GM21390 (cell line): ENCODE measurements at regions not wholly inside any gene's neighbourhood (a gene's known extent, or its start where the extent isn't known, plus 50 kb on each side); places are given as distances from the start of the nearest gene placed in this dataset.

ENCODE experiments used
- ATAC-seq: cut with Tn5 transposase; IDR thresholded peaks from one replicate; pipeline ENCODE4 v1.9.1; 2021; ENCODE audit not compliant: unreplicated experiment

GRCh38 chr15:56868170-56868569 lies 50.3 kb upstream of the TCF12 start:
- no peak for ATAC-seq

DNA sequence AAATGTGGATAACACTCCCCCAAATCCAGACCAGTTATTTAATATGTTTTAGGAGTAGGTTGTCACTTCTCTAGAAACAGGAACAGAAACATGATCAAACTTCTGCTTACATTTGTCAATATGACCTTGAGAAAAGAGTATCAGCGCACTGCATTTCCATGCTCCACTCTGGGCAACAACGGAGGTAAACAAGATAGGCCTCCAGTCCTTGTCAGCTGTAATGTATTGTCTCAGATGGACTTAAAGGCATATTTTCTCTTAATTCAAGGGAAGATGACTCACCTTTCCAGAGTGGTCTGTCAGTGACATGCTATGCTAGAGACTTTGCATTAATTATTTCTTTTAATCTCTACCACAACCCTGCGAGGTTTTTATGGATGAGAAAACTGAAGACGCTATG lies 51.6 kb upstream of the TCF12 start:
- ATAC-seq: no peak

- ATAC-seq: no peak
These were observed 60.6 kb upstream of the TCF12 start for GRCh38 chr15:56857828-56858227.

DNA sequence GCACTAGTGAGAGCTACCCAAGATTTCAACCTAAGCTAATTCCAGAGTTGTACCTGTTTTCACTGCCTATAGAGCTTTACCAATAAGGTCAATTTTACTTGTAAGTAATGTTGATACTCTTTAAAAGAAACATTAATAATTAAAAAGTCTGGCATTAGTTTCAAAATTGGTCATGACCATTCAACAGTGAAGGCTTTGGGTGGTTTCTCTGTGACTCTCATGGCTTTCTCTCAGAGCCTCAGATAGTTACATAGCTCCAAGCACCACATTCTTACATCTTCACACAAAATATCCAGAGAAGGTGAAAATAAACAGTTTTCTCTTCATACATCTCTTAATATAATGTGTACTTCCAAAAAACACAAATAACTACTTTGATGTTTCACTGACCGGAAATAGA lies 61.5 kb upstream of the TCF12 start:
- ATAC-seq: no peak

- ATAC-seq: no peak
These were observed 73.6 kb upstream of the TCF12 start for GRCh38 chr15:56844892-56845291.

GRCh38 chr15:56844471-56844870 lies 74.0 kb upstream of the TCF12 start:
- no peak for ATAC-seq

DNA sequence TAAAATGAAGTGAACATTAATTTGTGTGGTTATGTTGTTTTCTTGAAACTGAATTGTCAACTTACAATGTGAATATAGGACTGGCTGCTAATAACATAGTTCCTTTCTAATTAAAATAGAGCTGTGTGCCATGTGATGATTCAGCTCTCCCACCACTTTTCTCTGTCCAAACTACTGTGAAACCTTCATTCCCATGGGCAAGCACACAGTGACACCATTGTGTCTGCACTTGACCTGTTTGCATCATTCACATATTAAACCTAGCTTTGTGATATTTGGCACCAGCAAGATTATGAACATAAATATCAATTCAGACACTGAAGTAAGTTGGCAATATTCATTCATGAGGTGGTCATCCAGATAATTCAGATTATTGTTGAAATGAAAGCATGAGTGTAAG lies 78.8 kb upstream of the TCF12 start:
- no peak for ATAC-seq

DNA sequence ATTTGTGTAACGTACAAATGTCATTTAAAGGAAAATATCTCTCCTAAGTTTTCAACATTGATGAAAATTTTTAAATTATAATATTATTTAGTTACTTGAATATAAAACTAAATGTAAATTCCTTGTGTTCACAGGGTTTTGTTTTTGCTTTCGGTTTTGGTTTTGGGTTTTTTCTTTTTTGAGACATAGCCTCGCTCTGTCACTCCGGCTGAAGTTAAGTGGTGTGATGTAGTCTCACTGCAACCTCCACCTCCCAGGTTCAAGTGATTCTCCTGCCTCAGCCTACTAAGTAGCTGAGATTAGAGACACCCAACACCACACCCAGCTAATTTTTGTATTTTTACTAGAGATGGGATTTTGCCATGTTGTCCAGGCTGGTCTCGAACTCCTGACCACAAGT lies 79.3 kb upstream of the TCF12 start:
- ATAC-seq: no peak

DNA sequence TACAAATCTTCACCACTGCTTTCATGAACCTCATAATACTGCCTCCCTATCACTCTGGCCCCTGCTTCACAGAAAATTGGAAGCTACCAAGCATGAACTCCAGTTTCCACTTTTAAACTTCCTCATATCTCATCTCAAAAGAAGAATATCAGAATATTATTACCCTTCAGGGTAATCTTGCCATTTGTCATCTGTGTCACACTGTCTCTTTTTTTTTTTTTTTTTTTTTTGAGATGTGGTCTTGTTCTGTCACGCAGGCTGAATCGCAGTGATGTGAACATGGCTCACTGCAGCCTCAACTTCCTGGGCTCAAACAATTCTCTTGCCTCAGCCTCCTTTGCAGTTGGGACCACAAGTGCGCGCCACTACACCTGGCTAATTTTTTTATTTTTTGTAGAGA lies 80.4 kb upstream of the TCF12 start:
- no peak for ATAC-seq

DNA sequence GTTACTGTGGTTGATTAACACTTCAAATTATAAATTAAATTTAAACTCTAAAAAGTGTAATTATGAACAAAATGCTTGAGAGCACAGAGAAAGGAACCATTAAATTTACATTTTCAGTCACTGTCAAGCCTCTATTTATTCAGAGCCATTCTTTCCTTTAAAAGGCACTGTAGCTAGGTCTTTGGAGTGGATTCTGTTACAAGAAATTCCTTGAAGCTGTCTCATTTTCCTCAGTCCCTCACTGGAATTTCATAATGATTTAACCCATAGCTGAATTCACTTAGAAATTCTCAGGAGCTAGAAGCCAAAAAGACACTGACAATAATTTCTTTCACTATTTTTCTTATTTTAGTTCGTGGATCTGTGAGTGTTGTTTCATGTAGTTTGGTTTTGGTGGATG lies 81.2 kb upstream of the TCF12 start:
- no peak for ATAC-seq

- no peak for ATAC-seq
These were observed 82.7 kb upstream of the TCF12 start for GRCh38 chr15:56835718-56836171.

- no peak for ATAC-seq
These were observed 86.3 kb upstream of the TCF12 start for GRCh38 chr15:56832125-56832524.

GRCh38 chr15:56831467-56832005 lies 86.9 kb upstream of the TCF12 start:
- no peak for ATAC-seq

GRCh38 chr15:56824175-56824574 lies 90.9 kb upstream of the ZNF280D start:
- no peak for ATAC-seq

DNA sequence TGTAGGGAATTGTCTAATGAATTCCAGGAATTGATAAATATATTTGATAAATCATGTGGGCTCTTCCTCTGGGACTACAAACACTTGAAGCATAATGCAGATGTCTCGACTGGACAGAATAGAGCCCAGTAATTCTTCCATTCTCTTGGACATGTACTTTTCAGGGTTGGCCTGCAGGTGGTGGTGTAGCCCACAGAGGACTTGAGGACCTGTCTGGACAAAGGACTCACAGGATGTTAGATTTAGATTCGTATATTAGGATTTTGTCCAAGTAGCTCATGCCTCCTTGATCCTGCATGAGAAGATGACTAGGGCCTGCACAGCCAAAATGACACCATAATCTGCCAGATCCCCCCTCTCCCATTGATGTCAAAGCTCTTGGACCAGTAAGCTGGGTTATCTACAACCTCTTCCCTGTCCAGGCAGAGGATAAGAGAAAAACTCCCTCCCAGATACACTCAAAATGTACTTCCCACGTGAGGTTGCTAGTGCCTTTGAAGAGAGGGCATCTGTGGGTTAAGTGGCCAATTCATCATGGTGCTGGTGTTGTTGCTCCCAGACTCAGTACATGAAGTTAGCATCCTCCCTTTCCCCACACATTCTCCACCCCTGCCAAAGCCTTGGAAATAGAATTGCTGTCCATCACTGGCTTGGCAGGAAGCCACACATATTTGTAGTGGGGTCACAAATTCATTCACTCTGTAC lies 88.6 kb upstream of the ZNF280D start:
- no peak for ATAC-seq

- no peak for ATAC-seq
These were observed 87.0 kb upstream of the ZNF280D start for GRCh38 chr15:56820333-56820732.

GRCh38 chr15:56817321-56818080 lies 84.2 kb upstream of the ZNF280D start:
- no peak for ATAC-seq

DNA sequence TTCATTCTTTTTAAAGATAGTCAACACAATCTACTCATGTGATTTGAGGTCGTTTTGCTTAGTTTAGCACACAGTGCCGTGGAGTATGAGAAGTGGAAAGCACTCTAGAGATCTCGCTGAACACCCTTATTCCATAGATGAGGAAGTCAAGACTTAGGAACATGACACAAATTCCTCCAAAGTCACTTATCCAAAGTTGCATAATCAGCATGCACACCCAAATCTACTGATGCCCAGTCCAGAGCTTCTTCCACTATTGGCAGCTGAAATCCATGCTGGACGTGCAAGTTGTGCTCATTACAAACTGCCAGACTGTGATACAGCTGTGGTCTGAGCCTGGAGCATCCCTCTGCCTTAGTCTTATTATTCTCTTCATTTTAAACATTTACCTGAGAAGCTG lies 83.5 kb upstream of the ZNF280D start:
- no peak for ATAC-seq

DNA sequence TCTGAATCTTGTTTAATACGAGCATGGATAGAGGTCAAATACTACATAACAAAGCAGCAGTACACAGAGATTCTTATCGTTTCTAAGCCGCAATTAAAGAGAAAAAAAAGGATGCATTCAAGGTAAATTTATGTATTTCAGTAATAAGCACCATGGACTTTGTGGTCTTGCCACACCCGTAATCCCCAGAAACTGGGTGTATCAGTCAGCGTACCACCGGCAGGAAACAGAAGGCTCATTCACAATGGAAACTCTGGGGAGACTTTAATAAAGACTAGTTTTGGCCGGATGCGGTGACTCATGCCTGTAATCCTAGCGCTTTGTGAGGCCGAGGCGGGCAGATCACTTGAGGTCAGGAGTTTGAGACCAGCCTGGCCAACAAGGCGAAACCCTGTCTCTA lies 81.9 kb upstream of the ZNF280D start:
- ATAC-seq: no peak

- ATAC-seq: no peak
These were observed 81.1 kb upstream of the ZNF280D start for GRCh38 chr15:56814429-56814828.

DNA sequence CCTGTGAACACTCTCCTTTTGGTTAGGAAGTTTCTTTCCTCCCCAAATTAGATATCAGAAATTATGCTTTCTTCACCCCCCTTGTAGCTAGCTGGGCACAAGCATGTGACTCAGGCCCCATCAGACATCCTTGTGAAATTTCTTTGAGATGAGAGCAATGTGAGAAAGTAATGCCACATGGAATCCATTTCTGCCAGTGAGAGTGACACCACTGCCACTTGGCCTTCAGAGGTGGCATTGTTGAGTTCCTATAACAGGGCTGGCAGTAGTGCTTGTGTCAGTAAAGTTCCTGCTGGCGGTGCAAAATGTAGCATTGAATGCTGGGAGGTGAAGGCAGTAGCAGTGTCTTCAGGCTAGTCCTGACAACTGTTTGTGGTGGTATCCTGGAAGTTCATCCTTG lies 80.7 kb upstream of the ZNF280D start:
- no peak for ATAC-seq

DNA sequence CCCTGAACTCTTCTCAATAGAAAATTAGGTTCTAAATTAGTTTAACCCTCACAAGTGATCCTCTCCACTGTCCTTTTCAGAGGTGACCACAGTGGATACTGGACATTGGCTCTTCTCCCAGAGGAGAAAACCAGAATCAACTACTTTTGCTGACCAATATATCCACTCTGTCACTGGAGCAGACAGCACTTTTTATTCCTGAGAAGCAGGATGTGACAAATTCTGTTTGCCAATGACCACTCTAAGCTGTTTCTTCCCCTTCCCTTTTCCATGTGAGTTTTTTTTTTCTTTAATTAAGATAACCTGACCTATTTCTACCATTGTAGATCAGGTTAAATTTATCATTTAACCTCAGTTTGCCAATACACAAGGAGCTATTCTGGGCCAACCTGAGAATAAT lies 79.7 kb upstream of the ZNF280D start:
- ATAC-seq: no peak
